NOMO-1 treated with dmso at 0.1 percent for 144 hours (cell line): ENCODE measurements at regions not wholly inside any gene's neighbourhood (a gene's known extent, or its start where the extent isn't known, plus 50 kb on each side); places are given as distances from the start of the nearest gene placed in this dataset.
"Not testable (repeated sequence)": the region's sequence is repeated elsewhere in the genome, so short reads cannot be mapped to it uniquely, and the experiment has no call there.

Experiments
- DNase-seq: peaks from one replicate; lab custom pipeline; 2025; ENCODE audit not compliant: unreplicated experiment; lab: John Stamatoyannopoulos, UW

GRCh38 chr5:21613971-21614488 is 1239.1 kb downstream of the CDH12 start:
- no peak for DNase-seq

DNA sequence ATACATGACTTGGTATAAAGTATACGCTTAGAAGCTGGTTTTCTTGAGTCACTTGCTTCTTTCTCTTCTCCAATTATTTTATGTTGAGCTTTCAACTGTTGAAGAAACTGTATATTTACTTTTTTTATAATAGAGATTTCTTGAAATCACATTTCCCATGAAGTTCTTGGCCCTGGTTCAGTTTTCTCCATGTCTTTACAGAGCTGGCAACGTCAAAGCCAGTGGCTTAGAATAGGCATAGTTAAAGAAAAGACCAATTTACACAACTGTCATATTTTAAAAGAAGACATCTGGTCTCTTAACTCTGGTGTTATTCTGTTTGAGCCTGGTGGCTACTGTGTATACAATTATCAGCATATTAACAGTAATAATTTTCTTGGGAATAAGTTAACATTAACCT is 1249.3 kb downstream of the CDH12 start:
- DNase-seq: no peak

DNA sequence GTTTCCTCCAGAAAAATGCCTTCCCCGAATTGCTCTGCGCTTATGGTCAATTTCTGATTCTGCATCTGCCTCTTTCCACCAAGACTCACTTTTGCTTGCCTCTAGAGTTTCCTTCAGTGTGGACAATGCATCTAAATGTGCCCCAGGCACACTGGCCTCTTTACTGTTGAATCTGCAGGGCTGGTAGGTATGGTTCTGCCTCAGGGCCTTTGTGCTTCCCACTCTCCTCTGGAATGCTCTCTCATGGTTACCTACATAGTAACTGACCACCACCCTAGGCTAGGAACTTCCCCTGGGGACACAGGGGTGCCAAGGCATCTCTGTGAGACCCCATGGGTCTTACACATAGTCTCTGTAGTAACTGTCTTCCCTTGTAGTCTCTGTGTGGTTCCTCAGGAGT is 1258.6 kb downstream of the CDH12 start:
- no peak for DNase-seq

DNA sequence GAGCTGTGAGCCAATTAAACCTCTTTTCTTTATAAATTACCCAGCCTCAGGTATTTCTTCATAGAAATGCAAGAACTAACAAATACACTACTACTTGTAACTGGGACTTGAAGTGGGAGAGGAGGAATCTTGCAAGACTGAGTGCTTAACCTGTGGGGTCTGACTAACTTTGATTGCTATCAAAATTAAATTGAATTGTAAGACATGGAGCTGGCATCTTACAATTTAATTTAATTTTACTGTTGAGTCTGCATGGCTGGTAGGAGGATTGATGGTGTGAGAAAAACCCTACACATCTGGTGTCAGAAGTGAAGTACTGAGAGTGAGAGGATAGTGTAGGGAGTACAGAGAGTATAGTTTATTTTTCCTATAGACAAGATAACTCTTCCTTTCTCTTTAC is 1259.9 kb downstream of the CDH12 start:
- no peak for DNase-seq

- no peak for DNase-seq
Observed at GRCh38 chr5:21581508-21581907, 1271.6 kb downstream of the CDH12 start.

DNA sequence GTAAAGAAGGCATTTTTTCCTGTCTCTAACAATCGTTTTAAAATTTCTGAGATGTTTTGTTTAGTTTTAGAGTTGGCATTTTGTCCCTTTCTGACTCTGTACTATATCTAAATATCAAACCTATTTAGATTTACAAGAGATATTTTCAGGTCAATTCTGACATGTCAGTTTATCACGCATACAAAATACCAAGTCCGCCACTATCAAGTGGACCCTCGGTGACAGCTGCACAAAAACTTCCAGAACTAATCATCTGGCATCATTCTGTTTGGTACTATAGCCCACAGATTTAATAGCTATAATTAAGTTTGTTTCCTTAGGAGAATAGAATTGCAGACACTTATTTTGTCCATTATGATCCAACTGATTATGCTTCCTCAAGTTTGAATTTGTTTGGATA is 1278.2 kb downstream of the CDH12 start:
- no peak for DNase-seq

DNA sequence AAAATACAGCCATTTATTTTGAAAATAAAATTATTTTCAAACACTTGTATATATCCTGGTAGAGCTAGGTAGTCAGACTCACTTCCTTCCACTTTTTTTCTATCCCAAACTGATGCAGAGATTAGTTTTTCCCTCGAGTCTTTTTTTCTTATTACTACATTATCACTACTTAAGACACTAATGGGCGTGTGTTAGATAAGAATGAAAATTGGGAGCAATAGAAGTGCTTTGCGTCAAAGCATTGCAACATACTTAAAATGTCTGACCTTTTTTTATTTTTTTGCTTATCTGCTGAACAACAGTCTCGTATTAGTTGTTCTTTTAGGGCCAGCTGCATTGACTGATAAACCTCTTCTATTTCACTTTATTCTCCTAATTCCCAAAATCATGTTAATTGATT is 1278.7 kb downstream of the CDH12 start:
- DNase-seq: no peak

DNA sequence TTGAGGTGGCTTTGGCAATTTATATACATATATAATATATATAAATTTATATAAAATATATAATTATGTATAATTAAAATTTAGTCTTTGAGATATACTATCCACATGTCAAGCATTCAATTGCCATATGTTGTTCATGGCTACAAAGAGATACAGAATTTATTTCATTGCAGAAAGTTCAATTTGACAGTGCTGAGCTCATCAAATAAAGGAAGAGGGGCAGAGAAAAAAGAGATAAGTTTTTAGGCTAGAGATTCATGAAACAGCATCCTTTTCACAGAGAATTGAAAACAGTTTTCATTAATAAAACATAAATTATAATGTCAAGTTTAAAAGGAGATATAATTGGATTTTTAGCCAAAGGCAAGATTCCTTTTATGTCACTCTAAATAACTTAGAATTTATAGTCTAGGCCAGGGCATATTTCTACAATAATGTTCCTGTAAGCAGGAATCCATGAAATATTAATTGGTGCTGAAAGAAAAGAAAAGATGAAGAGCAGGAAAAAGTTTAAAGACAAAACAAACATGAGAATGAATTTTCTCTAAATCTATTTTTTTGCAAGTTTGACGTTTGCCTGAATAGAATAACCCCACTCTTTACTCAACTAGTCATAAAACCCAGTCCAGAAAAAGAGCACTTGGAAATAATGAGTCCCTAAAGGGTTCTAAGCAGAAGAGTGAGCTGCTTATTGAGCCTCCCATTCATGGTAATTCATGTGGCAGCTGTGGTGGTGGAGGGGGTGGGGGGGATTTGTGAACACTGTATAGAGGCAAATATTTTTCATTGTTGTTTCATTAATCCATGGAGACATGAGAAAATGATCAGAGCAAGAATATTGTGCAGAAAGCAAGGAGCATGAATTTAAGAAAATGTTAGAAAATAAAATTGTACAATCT is 1279.5 kb downstream of the CDH12 start:
- no peak for DNase-seq

DNA sequence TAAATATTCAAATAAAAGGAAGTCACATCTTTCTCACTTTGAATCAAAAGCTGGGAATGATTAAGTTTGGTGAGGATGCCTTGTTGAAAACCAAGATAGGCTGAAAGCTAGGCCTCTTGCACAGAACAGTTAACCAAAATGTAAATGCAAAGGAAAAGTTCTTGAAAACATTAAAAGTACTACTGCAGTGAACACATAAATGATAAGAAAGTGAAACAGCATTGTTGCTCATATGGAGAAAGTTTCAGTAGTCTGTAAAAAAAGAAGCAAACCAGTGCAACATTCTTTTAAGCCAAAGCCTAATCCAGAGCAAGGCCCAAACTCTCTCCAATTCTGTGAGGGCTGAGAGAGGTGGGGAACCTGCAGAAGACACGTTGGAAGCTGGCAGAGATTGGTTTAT is 1281.9 kb downstream of the CDH12 start:
- DNase-seq: not testable (repeated sequence)

GRCh38 chr5:21559109-21559508 is 1294.0 kb downstream of the CDH12 start:
- DNase-seq: not testable (repeated sequence)

DNA sequence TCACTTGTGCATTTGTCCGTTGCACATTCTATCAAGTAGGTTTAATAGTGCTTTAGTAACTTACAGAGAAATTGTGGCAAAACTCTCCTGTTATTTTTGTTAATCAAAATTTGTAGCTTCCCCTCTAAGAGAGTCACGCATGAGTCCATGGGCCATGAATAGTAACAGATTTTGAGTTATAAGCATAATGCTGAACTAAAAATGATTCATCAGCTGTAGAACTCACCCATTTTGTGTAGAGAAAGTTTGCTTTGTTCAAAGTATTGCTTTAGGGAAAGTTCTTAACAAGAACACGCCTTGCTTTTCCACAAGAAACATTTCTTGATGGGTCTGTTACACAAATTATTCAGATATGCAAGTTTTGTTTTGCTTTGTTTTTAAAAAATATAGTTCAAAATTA is 1300.9 kb downstream of the CDH12 start:
- DNase-seq: not testable (repeated sequence)

- not testable (repeated sequence) for DNase-seq
Observed at GRCh38 chr5:21550916-21551315, 1302.2 kb downstream of the CDH12 start.

DNA sequence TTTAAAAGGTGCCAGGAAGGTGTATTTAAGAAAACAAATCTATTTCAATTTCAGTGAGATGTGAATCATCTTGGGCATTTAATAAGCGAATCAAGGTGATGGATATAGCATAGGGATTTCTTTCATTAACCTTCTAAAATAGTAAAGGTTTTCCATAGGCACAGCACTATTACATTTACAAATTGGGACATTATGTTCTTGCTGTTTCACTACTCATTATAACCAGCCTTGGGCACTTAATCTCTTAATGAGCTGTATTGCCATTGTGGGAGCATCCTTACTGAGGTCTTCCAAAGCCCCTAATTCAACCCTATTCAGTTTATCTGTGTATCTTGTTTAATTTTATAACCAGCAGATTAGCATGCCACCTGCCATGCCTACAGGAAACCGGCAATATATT is 1305.5 kb downstream of the CDH12 start:
- DNase-seq: not testable (repeated sequence)

- DNase-seq: not testable (repeated sequence)
Observed at GRCh38 chr5:21535114-21535513, 1318.0 kb downstream of the CDH12 start.

- not testable (repeated sequence) for DNase-seq
Observed at GRCh38 chr5:21521157-21521556, 1332.0 kb downstream of the CDH12 start.

DNA sequence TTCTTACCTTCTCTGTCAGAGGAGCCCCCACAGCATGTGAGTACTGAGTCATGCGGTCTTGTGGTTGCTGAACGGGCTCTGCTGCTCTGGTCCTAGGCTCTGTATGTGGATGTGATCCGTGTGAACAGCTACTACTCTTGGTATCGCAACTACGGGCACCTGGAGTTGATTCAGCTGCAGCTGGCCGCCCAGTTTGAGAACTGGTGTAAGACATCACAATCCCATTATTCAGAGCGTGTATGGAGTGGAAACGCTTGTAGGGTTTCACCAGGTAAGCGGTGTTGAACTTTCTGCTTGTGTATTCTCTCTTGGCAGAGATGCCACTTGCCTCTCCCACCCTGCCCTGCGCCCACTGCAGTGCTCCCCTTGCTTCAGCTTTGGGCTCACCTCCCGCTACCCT is 1356.2 kb downstream of the CDH12 start:
- not testable (repeated sequence) for DNase-seq

DNA sequence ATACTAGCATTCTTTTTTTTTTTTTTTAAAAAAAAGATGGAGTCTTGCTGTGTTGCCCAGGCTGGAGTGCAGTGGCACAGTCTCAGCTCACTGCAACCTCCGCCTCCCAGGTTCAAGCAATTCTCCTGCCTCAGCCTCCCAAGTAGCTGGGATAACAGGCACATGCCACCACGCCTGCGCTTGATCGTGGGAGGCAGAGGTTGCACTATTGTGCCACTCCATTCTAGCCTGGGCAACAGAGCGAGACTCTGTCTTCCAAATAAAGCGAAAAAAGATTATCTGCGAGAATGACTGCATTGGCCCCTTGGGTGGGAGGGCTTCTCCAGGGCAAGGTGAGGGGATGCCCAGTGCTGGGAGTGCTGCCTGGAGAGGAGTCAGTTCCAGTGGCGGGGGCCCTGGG is 1357.1 kb downstream of the CDH12 start:
- DNase-seq: not testable (repeated sequence)

- not testable (repeated sequence) for DNase-seq
Observed at GRCh38 chr5:21495235-21495634, 1357.9 kb downstream of the CDH12 start.

GRCh38 chr5:21494033-21494432 is 1359.1 kb downstream of the CDH12 start:
- DNase-seq: not testable (repeated sequence)

- DNase-seq: not testable (repeated sequence)
Observed at GRCh38 chr5:21491182-21491581, 1362.0 kb downstream of the CDH12 start.

DNA sequence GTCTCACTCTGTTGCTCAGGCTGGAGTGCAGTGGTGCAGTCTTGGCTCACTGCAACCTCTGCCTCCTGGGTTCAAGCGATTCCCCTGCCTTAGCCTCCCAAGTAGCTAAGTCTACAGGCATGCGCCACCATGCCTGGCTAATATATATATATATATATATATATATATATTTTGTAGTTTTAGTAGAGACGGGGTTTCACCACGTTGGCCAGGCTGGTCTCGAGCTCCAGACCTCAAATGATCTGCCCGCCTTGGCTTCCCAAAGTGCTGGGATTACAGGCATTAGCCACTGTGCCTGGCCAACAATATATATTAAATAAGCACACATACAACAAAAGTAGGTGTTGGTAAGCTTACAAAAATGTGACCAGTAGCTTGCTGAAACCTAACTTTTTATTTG is 1364.3 kb downstream of the CDH12 start:
- not testable (repeated sequence) for DNase-seq

DNA sequence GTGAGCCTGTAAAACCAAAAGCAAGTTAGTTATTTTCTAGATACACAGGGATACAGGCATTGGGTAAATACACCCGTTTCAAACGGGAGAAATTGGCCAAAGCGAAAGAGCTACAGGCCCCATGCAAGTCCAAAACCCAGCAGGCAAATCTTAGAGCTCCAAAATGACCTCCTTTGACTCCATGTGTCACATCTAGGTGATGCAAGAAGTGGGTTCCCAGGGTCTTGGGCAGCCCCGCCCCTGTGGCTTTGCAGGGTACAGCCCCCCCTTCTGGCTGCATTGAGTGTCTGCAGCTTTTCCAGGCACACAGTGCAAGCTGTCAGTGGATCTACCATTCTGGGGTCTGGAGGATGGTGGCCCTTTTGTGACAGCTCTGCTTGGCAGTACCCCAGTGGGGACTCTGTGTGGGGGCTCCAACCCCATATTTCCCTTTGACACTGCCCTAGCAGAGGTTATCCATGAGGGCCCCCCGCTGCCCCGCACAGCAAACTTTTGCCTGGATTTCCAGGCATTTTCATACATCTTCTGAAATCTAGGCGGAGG is 1367.6 kb downstream of the CDH12 start:
- not testable (repeated sequence) for DNase-seq
